HG02938 (cell line): ENCODE measurements at regions not wholly inside any gene's neighbourhood (a gene's known extent, or its start where the extent isn't known, plus 50 kb on each side); places are given as distances from the start of the nearest gene placed in this dataset.

Source experiments
- ATAC-seq: cut with Tn5 transposase; IDR thresholded peaks from one replicate; pipeline ENCODE4 v1.9.1; 2021; ENCODE audit warnings: mild to moderate bottlenecking, moderate library complexity; ENCODE audit not compliant: unreplicated experiment

DNA sequence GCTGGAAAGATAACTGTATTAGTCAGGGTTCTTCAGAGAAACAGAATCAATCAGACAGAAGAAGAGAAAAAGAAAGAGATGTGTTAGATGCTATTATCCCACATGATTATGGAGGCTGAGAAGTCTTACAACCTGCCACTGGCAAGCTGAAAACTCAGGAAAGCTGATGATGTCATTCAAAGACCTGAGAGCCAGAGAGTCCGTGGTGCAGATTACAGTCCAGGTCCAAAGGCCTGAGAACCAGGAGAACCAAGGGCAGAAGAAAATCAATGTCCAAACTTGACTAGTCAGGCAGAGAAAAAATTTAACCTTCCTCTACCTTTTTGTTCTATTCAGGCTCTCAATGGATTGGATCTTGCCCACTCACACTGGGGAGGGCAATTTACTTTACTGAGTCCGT lies 172.5 kb downstream of the QDPR start:
- no peak for ATAC-seq

DNA sequence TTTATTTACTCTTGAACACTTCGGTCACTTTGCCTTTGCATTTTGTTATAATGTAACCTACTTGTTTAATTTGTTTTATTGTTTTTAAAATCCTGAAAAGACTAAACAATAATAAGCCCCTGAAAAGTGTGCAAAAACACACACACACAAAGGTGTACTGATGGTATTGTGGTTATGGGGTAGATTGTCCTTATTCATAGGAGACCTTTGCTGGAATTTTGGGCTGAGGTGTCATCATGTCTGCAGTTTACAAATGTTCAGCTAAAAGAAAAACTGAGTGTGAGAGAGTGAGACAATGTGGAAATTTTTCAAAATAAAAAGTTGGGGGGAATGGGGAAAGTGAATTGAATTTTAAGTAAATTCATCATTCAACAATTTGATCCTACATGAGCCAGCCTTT lies 174.9 kb downstream of the QDPR start:
- ATAC-seq = no peak

DNA sequence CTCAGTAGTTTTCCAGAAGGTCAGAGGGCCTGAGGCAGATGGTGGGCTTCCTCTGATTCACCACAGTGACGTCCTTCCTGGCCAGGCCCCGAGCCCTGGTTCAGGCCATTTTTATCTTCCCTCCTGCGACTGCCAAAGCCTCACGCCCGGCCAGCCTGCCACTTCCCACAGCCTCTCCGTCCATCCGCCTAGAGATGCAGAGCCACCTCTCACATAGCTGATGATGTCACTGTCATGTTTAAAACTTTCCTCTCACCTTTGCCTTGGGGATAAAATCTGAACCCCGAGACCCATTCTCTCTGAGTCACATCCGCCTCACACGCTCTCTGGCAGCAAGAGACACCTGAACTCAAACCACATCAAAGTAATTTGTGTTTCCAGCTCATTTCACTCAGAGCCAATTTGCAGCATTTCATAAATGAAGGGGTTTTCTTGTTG lies 175.3 kb downstream of the QDPR start:
- ATAC-seq = no peak

DNA sequence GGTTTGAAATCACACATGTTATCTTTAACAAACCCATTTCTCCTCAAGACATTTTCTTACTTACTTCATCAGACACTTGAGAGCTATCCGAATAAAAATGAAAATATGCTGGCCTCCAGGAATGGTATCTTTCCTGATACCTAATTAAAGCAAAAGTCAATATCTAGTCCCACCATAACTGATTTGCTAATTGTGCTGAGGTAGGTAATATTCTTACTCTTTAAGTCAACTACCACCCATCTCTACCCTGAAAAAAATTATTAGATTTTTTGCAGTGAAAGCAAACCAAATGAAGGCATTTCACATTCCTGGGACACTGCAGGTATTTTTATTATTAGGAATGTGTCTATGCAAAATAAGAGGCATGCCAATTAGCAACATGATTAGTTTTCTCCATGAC lies 175.8 kb downstream of the QDPR start:
- ATAC-seq = no peak

DNA sequence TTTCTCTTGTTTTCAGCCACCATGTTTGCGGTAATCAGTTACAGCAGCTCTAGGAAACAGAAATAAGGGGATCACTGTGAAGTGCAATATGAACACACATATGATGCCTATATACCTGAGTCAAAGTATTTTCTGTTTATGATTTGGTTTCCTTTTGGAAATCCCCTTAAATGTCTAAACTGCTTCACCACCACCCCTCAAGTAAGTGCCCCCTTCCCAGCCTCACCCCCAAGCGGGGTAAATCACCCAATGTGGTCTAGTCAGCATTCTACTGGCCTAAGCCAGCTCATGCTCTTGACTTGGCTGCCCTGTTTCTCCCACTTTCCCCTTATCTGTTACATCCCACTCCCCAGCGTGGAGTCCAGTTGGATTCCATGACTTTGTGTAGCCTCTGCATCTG lies 176.5 kb downstream of the QDPR start:
- ATAC-seq = no peak

DNA sequence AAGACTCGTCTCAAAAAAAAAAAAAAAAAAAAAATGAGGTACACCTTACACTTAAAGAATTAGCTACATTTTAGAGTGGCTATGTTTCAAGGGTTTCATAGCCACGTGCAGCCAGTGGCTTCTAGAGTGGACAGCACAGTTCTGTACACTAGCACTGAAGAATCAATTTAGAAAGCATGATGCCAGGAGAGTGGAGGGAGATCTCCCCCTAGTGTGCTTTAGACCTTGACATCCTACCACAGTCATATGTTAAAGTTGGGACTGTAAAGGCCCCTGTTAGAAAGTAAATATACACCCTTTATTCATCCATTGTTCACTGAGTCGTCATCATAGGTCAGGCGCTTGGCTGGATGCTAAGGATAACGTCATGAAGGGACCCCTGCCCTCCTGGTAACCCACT lies 179.4 kb downstream of the QDPR start:
- no peak for ATAC-seq

DNA sequence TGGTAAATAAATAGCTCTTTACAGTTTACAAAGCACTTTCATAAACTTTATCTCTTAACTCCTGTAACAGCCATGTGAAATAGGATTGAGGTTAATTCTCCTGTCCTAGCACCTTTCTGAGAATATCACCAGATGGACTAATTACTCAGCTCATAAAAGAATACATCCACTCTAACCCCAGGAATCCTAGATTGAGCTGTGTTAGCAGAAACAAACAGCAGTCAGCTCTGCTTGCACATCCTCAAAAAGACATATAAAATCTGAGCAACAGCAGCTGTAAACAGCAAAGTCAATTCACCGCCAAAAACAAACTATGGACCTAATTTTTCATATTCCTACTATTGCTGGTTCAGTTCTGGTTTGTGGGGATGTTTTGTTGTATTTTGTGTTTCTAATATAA lies 182.8 kb downstream of the QDPR start:
- ATAC-seq = no peak

DNA sequence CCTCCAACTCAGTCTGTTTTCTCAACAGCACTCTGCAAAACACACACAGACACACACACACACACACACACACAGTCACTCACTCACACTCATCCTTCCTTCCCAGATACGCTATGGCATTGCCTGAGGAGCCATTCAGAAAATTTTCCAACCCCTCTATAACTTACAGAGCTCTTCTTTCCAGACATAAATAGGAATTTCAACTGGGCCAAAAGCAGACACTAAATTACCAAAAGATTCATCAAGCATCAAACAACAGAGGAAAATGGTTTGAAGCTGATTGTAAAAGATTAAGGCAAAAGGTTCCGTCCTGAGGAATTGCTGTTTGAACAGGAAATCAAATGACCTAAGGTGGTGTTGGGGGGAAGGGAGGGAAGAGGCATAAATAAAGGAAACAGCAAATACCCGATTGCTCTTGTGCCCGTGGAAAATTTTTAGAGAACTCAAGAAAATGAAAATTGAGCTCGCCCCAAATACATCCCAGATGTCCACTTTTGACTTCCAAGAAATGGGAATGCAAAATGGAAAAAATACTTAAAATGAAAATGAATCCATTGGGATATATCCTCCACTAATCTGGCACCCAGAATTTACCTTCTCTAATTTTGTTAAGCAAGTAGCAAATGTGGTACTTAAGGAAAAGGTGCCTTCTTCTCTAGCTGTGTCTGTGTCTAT lies 183.6 kb downstream of the QDPR start:
- ATAC-seq = no peak

DNA sequence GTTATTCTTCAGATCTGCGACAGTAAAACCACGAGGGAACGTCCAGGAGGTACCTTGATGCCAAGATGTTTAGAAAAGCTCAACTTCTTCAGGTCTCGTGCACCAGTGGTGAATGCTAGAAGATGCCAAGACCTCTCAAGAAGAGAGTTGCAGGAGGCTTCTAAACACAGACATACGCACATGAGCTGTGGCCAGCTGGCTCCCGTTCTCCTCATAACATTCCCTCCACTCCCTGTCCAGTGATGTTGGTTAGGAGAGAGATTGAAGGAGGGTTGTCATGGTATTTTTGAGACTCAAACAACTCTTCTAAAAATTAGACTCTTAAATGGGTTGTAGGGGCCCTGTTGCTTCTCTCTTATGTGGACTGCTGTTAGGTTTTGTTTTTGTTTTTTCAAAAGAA lies 184.3 kb downstream of the QDPR start:
- ATAC-seq = no peak

DNA sequence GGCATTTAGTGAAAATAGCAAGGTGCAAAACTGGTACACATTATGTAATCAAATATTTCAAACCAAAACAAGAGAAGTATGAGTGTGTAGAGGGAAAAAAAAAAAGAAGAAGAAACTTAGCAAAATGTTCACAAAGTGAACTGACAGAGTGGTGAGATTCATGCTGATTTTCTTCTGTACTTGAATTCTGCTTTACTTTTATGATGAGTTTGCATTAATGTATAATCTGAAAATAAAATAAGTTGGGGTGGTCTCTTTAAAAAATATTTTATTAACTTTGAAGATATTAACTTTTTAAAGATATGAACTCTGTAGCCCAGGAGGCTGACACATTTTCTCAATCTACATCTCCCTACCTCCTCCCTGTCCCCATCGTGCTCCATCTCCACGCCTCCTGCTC lies 185.1 kb downstream of the QDPR start:
- no peak for ATAC-seq

DNA sequence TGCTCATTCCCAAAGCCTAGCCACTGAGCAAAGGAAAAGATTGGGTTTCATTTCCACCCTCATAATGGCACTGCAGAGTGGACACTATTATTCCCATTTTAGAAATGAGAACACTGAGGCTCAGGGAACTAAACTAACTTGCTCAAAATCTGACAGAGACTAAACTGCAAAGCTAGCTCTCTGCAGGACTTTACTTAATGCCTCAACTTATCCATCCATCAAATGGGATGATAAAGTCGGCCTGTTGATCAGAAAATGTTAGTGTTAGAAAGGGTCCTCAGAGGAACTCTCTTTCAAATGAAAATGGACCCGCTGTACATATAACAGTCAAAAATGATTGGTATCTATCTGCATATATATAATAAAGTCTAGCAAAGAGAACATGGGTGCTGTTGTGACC lies 186.8 kb downstream of the QDPR start:
- ATAC-seq = no peak

DNA sequence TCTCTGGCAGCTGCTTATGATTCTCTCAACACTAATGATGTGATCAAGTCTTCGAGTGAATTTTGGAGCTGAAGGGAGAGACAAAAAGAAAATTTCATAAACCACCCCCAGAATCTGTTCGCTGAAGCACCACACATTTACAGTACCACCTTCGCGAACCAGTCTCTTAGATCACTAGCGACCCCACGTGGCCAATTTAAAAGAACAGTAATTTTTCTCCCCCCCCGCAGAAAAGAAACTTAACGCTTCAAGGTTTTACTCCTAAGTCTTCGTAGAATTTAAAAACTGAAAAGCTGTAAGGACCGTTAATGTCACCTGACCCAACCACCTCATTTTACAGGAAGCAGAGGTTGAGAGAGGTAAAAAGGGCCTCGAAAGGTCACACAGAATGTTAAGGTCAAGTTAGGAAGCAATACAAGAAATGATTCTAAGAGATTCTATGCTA lies 187.5 kb downstream of the QDPR start:
- ATAC-seq = no peak

DNA sequence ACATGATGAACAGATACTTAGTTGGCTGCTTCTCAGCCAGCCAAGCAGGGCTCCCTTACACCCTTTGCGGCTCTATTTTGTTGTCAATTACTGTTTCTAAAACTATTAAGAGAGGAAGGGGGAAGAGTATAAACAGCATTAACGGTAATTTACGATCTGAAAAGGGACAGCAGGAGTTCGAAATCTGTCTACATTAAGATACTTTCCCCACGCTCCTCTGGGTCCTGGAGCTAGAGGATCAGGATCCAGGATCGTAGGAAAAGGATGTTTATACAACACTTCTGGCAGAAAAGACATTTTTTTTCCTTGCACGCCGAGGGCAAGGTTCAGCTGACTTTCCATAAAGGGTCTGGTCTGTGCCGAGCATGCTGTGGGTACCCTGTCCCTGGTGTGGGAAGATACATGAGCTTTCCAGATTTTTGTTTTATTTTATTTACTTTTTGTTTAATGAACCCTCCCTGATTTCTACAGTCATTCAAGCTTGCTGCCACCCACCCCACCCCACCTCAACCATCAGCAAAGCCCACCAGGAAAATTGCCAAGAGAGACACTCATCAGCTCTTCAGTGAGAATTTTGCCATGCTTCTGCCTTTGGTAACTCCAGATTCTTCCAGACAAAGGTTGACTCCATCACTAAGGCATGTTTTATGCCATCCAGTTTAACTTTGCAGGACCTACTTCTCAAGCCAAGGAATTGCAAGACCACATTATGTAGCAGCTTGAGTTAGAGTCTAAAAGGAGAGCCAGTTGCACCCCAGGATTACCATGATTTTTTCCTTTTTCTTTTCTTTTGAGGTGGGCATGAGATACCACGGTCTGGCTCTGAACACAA lies 188.1 kb downstream of the QDPR start:
- ATAC-seq = no peak

DNA sequence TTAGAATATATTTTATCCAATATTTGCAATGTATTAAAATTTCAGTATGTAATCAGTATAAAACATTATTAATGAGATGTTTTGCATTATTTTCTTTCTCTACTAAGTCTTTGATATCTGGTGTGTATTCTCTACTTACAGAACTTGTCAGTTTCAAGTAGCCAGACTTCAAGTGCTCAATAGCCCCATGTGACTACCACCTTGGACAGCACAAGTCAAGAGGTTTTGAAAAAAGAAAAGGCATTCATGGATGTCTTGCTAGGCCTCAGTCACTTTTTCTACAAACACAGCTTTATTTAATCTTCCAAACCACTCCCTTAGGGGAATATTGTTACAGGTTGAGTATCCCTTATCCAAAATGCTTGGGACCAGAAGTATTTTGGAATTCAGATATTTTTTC lies 189.4 kb downstream of the QDPR start:
- ATAC-seq = no peak

DNA sequence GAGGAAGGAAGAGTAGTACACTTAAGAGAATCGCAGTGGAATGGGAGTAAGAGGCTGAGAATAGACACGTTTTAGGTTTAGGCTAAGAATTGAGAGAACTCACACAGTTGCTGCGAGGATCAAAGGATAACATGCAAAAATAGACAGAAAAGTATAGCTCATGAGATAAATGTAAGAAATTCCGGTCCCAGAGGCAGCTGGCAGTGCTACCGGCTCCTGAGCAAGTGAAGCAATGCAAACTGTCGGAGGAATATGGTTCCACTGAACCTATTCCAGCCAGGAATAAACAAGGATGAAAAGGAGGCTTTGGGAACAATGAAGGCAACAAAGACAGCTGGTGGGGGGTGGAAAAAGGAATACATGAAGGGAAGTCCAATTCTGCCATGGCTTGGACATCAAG lies 191.8 kb downstream of the QDPR start:
- no peak for ATAC-seq

DNA sequence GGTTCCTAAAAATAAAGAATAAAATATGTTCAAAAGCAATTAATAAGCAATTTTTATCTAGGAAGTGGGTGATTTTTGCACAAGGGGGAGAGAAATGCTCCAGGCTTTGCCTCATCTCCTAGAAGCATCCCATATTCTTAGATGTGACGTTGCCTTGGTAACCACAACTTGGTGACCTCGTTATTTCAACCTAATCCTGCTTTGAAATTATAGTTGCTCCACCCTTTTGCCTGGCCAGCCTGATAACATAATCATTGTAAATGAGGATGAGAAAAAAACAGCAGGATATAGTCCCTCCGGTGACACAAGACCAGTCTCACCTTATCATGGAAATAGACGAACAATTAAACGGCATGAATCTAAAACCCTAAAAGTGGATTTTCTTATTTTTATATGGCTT lies 194.4 kb downstream of the QDPR start:
- ATAC-seq = no peak

DNA sequence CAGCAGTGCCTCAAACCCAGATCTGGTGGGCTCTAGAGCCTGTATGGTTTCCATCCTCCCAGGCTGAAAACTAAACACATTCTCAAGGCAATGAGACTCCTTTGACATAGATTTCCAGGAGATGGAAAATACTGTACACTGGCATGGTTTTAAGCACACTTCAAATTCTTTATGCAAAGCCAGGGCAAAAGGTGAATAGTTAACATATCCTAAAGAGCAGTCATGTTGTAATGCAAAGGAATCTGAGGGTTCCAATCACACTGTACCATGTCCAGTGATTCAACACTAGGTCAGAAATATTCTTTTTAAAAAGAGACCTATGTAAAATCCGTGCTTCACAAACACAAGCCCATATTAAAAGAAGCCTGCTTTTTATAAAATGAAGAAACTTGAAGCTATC lies 195.3 kb downstream of the QDPR start:
- no peak for ATAC-seq

DNA sequence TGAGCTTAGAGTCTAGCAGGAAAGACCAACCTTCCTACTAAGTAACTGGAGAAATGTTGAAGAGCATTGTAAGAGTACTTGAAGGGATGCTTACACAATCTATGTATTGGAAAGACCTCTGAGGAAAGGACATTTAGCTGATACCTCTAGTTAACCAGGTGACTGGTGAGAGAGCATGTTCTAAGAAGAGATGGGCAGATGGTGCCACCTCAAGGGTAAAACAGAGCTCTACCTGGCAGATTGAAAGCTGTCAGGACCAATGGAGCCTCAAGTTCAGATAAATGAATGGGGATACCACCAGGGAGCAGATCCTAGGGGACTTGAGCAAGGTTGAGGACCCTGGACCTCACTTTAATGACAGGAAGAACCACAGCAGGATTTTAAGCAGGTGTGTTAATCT lies 196.4 kb downstream of the QDPR start:
- ATAC-seq = no peak

DNA sequence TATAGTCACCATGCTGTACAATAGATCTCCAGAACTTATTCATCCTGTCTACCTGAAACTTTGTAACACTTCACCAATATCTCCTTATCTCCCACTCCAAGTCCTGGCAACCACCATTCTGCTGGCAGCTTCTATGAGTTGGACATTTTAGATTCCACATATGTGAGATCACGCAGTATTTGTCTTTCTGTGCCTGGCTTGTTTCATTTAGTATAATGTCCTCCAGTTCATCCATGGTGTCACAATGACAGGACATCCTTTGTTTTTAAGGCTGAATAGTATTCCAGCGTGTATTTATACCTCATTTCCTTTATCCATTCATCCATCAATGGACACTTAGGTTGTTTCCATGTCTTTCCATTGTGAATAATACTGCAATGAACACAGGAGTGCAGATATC lies 198.7 kb downstream of the QDPR start:
- ATAC-seq = no peak

DNA sequence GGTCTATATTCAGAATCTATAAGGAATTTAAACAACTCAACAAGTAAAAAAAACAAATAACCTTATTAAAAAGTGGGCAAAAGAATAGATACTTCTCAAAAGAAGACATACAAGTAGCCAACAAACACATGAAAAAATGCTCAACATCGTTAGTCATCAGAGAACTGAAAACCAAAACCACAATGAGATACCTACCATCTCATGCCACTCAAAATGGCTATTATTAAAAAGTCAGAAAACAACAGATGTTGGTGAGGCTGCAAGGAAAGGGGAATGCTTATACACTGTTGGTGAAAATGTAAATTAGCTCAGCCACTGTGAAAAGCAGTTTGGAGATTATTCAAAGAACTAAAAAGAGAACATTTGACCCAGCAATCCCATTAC lies 201.6 kb downstream of the QDPR start:
- no peak for ATAC-seq

DNA sequence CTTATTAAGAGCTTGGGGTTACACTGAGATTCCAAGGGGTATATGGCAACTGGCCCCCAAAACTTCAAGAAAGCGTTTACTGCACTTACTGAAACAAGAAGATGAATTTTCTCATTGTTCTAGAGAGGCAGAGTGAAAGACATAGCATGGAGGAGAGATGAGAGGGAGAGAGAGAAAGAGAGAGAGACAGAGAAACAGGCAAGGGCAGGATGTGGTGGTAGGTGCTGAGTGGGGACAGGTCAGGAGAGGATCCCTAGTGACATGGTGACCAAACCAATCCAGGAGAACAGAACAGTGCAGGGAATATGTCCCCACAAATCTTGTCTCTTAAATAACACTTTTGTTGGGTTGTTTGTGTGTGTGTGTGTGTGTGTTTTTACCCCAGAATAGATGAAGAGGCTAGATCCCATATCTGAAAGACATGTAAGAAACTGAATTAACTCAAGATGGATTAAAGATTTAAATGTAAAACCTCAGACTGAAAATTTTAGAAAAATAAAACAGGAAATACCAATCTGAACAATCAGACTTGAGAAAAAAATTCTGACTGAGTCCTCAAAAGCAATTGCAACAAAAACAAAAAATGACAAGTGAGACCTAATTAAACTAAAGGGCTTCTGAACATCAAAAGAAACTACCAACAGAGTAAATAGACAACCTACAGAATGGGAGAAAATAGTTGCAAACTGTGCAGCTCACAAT lies 202.2 kb downstream of the QDPR start:
- no peak for ATAC-seq

DNA sequence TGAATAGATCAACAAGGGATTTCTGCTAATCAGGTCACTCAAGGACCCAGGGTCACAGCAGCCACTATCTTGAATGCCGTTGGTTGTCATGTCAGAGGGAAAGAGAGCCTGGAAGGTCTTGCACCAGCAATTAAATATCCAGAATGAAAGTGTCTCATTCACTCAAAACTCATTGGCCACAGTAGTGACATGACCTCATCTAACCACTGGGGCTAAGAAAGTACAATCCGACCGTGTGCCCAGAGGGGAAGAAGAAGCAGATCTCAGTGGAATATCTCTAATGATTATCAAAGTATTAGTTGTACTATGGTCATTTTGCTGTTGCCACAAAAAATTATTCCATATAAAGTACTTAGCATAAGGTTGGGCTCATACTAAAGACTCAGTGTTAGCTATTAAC lies 210.0 kb downstream of the QDPR start:
- no peak for ATAC-seq
